ENCODE measurements at regions not wholly inside any gene's neighbourhood (a gene's known extent, or its start where the extent isn't known, plus 50 kb on each side); places are given as distances from the start of the nearest gene placed in this dataset.

GRCh38 chr16:35564148-35564547, 2104.7 kb downstream of the TP53TG3F start:
- TF ChIP-seq CTCF (IDR thresholded peaks at IDR 0.05), result no peak
- no peaks in the 10 kb centered on the region for H3K9me3 ChIP-seq
- no peak for ATAC-seq (ENCODE audit: insufficient number of reproducible peaks, low FRiP score, low read depth)
- H3K27me3 ChIP-seq (replicated peaks; ENCODE audit: insufficient read depth), result no peaks in the 10 kb centered on the region
- no peak for DNase-seq (ENCODE audit: low spot score)
- H3K27ac ChIP-seq, result no peak overlapping the region
- H3K4me3 ChIP-seq, result no peak overlapping the region
- no peaks in the 10 kb centered on the region for H3K36me3 ChIP-seq
- H3K4me1 ChIP-seq (ENCODE audit: control insufficient read depth in 1 of 2, low read depth in 2 of 2), result no peaks in the 10 kb centered on the region

- H3K4me3 ChIP-seq, result no peak overlapping the region
- no peaks in the 10 kb centered on the region for H3K4me1 ChIP-seq (ENCODE audit: control insufficient read depth in 1 of 2, low read depth in 2 of 2)
- no peaks in the 10 kb centered on the region for H3K36me3 ChIP-seq
- DNase-seq (ENCODE audit: low spot score), result no peak
- no peak for TF ChIP-seq CTCF (IDR thresholded peaks at IDR 0.05)
- no peaks in the 10 kb centered on the region for H3K27me3 ChIP-seq (replicated peaks; ENCODE audit: insufficient read depth)
- ATAC-seq (ENCODE audit: insufficient number of reproducible peaks, low FRiP score, low read depth), result no peak
- no peak overlapping the region for H3K27ac ChIP-seq
- H3K9me3 ChIP-seq, result no peaks in the 10 kb centered on the region
Measured at GRCh38 chr16:35564889-35565288, 2105.5 kb downstream of the TP53TG3F start.

- H3K27me3 ChIP-seq (replicated peaks; ENCODE audit: insufficient read depth), result no peaks in the 10 kb centered on the region
- TF ChIP-seq CTCF (IDR thresholded peaks at IDR 0.05), result no peak
- DNase-seq (ENCODE audit: low spot score), result no peak
- H3K27ac ChIP-seq, result no peak overlapping the region
- no peak overlapping the region for H3K4me3 ChIP-seq
- ATAC-seq (ENCODE audit: insufficient number of reproducible peaks, low FRiP score, low read depth), result no peak
- no peaks in the 10 kb centered on the region for H3K9me3 ChIP-seq
- no peaks in the 10 kb centered on the region for H3K36me3 ChIP-seq
- H3K4me1 ChIP-seq (ENCODE audit: control insufficient read depth in 1 of 2, low read depth in 2 of 2), result no peaks in the 10 kb centered on the region
Measured at GRCh38 chr16:35565626-35566025, 2106.2 kb downstream of the TP53TG3F start.

GRCh38 chr16:35569413-35569812, 2110.0 kb downstream of the TP53TG3F start:
- no peak for TF ChIP-seq CTCF (IDR thresholded peaks at IDR 0.05)
- Histone ChIP-seq H3K27ac (no peak overlapping the region), H3K4me3 (no peak overlapping the region), H3K27me3 (replicated peaks; ENCODE audit: insufficient read depth) (no peaks in the 10 kb centered on the region), H3K9me3 (no peaks in the 10 kb centered on the region), H3K4me1 (ENCODE audit: control insufficient read depth in 1 of 2, low read depth in 2 of 2) (no peaks in the 10 kb centered on the region), H3K36me3 (no peaks in the 10 kb centered on the region)
- DNase-seq (ENCODE audit: low spot score) (no peak), ATAC-seq (ENCODE audit: insufficient number of reproducible peaks, low FRiP score, low read depth) (no peak)

- Histone ChIP-seq H3K4me3 (no peak overlapping the region), H3K36me3 (no peaks in the 10 kb centered on the region), H3K27ac (no peak overlapping the region), H3K27me3 (replicated peaks; ENCODE audit: insufficient read depth) (no peaks in the 10 kb centered on the region), H3K4me1 (ENCODE audit: control insufficient read depth in 1 of 2, low read depth in 2 of 2) (no peaks in the 10 kb centered on the region), H3K9me3 (no peaks in the 10 kb centered on the region)
- ATAC-seq (ENCODE audit: insufficient number of reproducible peaks, low FRiP score, low read depth), result no peak
- no peak for DNase-seq (ENCODE audit: low spot score)
- no peak for TF ChIP-seq CTCF (IDR thresholded peaks at IDR 0.05)
Measured at GRCh38 chr16:35570946-35571345, 2111.5 kb downstream of the TP53TG3F start.

All from thoracic aorta (tissue), 2 donors.